GM18517 (cell line): ENCODE measurements at regions not wholly inside any gene's neighbourhood (a gene's known extent, or its start where the extent isn't known, plus 50 kb on each side); places are given as distances from the start of the nearest gene placed in this dataset.
"Not testable (repeated sequence)": the region's sequence is repeated elsewhere in the genome, so short reads cannot be mapped to it uniquely, and the experiment has no call there.

Experiments
- ATAC-seq: cut with Tn5 transposase; IDR thresholded peaks from one replicate; pipeline ENCODE4 v1.9.1; 2021; ENCODE audit warnings: mild to moderate bottlenecking, moderate library complexity; ENCODE audit not compliant: unreplicated experiment

GRCh38 chr16:16613212-16613611 lies 234.3 kb downstream of the NPIPA7 start:
- not testable (repeated sequence) for ATAC-seq

- not testable (repeated sequence) for ATAC-seq
Measured at GRCh38 chr16:16614484-16614883, 235.5 kb downstream of the NPIPA7 start.

- not testable (repeated sequence) for ATAC-seq
Measured at GRCh38 chr16:16618963-16619465, 240.1 kb downstream of the NPIPA7 start.

GRCh38 chr16:16624367-16624766 lies 245.4 kb downstream of the NPIPA7 start:
- ATAC-seq = not testable (repeated sequence)

- ATAC-seq = not testable (repeated sequence)
Measured at GRCh38 chr16:16625140-16625539, 246.2 kb downstream of the NPIPA7 start.

GRCh38 chr16:16627865-16628264 lies 248.9 kb downstream of the NPIPA7 start:
- ATAC-seq = not testable (repeated sequence)

GRCh38 chr16:16638231-16638630 lies 259.3 kb downstream of the NPIPA7 start:
- not testable (repeated sequence) for ATAC-seq

- ATAC-seq = not testable (repeated sequence)
Measured at GRCh38 chr16:16638714-16639113, 259.8 kb downstream of the NPIPA7 start.

GRCh38 chr16:16643828-16644227 lies 264.9 kb downstream of the NPIPA7 start:
- not testable (repeated sequence) for ATAC-seq

- ATAC-seq = not testable (repeated sequence)
Measured at GRCh38 chr16:16648002-16648401, 269.1 kb downstream of the NPIPA7 start.

GRCh38 chr16:16672180-16672812 lies 293.4 kb downstream of the NPIPA7 start:
- not testable (repeated sequence) for ATAC-seq

GRCh38 chr16:16674820-16675219 lies 295.9 kb downstream of the NPIPA7 start:
- ATAC-seq = not testable (repeated sequence)

GRCh38 chr16:16721849-16722248 lies 342.9 kb downstream of the NPIPA7 start:
- ATAC-seq = not testable (repeated sequence)

- not testable (repeated sequence) for ATAC-seq
Measured at GRCh38 chr16:16722666-16723065, 343.7 kb downstream of the NPIPA7 start.

GRCh38 chr16:16723819-16724519 lies 345.0 kb downstream of the NPIPA7 start:
- ATAC-seq = not testable (repeated sequence)

GRCh38 chr16:16727048-16727447 lies 348.1 kb downstream of the NPIPA7 start:
- not testable (repeated sequence) for ATAC-seq

GRCh38 chr16:16742573-16742972 lies 363.6 kb downstream of the NPIPA7 start:
- ATAC-seq = not testable (repeated sequence)

- ATAC-seq = not testable (repeated sequence)
Measured at GRCh38 chr16:16754992-16755667, 376.2 kb downstream of the NPIPA7 start.

GRCh38 chr16:16763449-16763848 lies 384.5 kb downstream of the NPIPA7 start:
- no peak for ATAC-seq

- not testable (repeated sequence) for ATAC-seq
Measured at GRCh38 chr16:16770717-16771116, 391.8 kb downstream of the NPIPA7 start.

- ATAC-seq = no peak
Measured at GRCh38 chr16:16774389-16774788, 395.4 kb downstream of the NPIPA7 start.
